ENCODE measurements at regions not wholly inside any gene's neighbourhood (a gene's known extent, or its start where the extent isn't known, plus 50 kb on each side); places are given as distances from the start of the nearest gene placed in this dataset.

DNA sequence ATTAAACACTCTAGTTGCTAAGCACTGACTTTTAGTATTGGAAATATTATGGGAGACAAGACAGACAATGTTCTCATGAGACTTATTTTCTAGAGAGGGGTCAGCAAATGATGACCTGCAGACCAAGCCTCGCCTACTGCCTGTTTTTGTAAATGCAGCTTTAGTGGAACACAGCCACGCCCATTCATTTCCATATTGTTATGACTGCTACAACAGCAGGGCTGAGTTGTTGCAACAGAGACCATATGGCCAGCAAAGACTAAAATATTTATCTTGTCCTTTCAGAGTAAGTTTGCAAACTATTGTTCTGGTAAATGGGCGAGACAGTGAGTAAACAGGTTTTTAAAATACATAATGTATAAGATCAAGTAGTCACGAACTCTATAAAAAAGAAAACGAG is 570.2 kb downstream of the NTRK3 start:
- H2AFZ ChIP-seq (ENCODE audit: low read length) = no peak overlapping the region
- H3K4me1 ChIP-seq (replicated peaks in 1 of 4; ENCODE audit: control insufficient read depth in 3 of 4, insufficient read depth in 4 of 4, low read length in 3 of 4) = no peaks in the 10 kb centered on the region
- H4K91ac ChIP-seq (replicated peaks; ENCODE audit: insufficient read length, low read length) = no peak overlapping the region
- TF ChIP-seq NRF1 (IDR thresholded peaks at IDR 0.05; ENCODE audit: low read depth, low read length) (no peak), NANOG (IDR thresholded peaks at IDR 0.05; ENCODE audit: insufficient read depth, low read depth, low read length, poor library complexity, severe bottlenecking) (no peak), JUN (IDR thresholded peaks at IDR 0.05; ENCODE audit: low read depth, low read length) (no peak), TEAD4 (IDR thresholded peaks at IDR 0.05; ENCODE audit: low read depth, low read length) (no peak), EGR1 (IDR thresholded peaks at IDR 0.05; ENCODE audit: borderline replicate concordance, low read depth, low read length) (no peak), SP1 (IDR thresholded peaks at IDR 0.05; ENCODE audit: low read depth, low read length) (no peak)
- no peaks in the 10 kb centered on the region for H3K9me3 ChIP-seq (ENCODE audit: insufficient read depth in 2 of 2, low read depth in 1 of 2, low read length in 1 of 2)
- H2AK5ac ChIP-seq (ENCODE audit: low read depth, low read length) = no peak overlapping the region
- ChIA-PET CTCF (ENCODE audit: partially characterized antibody) (interaction anchor here (0.9 to 2.5 kb wide), 3 partner anchors 13 to 91 kb away, joined by 3 to 7 read pairs (median 4); no protein-coding TSS in a partner anchor), POLR2A (ENCODE audit: partially characterized antibody) (no interaction called here)
- H2BK5ac ChIP-seq (ENCODE audit: low read depth, low read length) = no peak overlapping the region
- H3K79me1 ChIP-seq (ENCODE audit: low read depth, low read length) = no peaks in the 10 kb centered on the region
- H2BK15ac ChIP-seq (ENCODE audit: low read length) = no peak overlapping the region
- H3K9ac ChIP-seq (replicated peaks in 1 of 4; ENCODE audit: extremely low read depth in 1 of 4, low read depth in 3 of 4, low read length in 3 of 4) = no peak overlapping the region
- no peak overlapping the region for H3K18ac ChIP-seq (ENCODE audit: extremely low read depth, low read length)
- no peak for FAIRE-seq
- no peak overlapping the region for H3K4me3 ChIP-seq (ENCODE audit: extremely low read depth in 1 of 4, insufficient read depth in 2 of 4, low read depth in 3 of 4, low read length in 4 of 4)
- H3K36me3 ChIP-seq (ENCODE audit: control insufficient read depth in 2 of 4, insufficient read depth in 4 of 4, low read length in 3 of 4) = no peaks in the 10 kb centered on the region
- DNase-seq (ENCODE audit: low read depth in 1 of 2, low spot score in 2 of 2) = no peak
- H3K4me2 ChIP-seq (ENCODE audit: insufficient read depth in 1 of 2, low read depth in 2 of 2, low read length in 2 of 2) = no peak overlapping the region
- WGBS, 2 experiments (ENCODE audit: extremely low coverage in 1 of 2, insufficient coverage in 1 of 2, insufficient read length in 1 of 2, insufficient replicate concordance in 2 of 2, low coverage in 1 of 2, low lambda C conversion rate in 2 of 2, missing lambda C conversion rate in 1 of 2) = 90% methylated on average over 5 of the region's 5 CpGs; no CpG with 5 or more reads in 1 of the 2 experiments
- H3K4ac ChIP-seq (replicated peaks; ENCODE audit: insufficient read length, low read depth, low read length) = no peak overlapping the region
- no peaks in the 10 kb centered on the region for H4K20me1 ChIP-seq (replicated peaks in 1 of 2; ENCODE audit: control insufficient read depth in 1 of 2, insufficient read depth in 2 of 2, low read length in 2 of 2)
- no peaks in the 10 kb centered on the region for H3K79me2 ChIP-seq (ENCODE audit: control insufficient read depth in 1 of 2, insufficient read depth in 2 of 2, low read length in 2 of 2)
- H2BK20ac ChIP-seq (ENCODE audit: low read length) = no peak overlapping the region
- no peaks in the 10 kb centered on the region for H3K27me3 ChIP-seq (replicated peaks in 1 of 4; ENCODE audit: control insufficient read depth in 3 of 4, extremely low read depth in 1 of 4, insufficient read depth in 3 of 4, low read length in 3 of 4)
- no peak overlapping the region for H2BK120ac ChIP-seq (replicated peaks; ENCODE audit: low read depth, low read length)
- H2BK12ac ChIP-seq (ENCODE audit: low read depth, low read length) = no peak overlapping the region
- H3K14ac ChIP-seq (ENCODE audit: insufficient read length) = no peak overlapping the region
- no peak overlapping the region for H3K27ac ChIP-seq (ENCODE audit: low read depth, low read length)
- no peak overlapping the region for H3K56ac ChIP-seq (replicated peaks; ENCODE audit: insufficient read length, low read depth, low read length)
- no peak overlapping the region for H4K8ac ChIP-seq (ENCODE audit: extremely low read depth, insufficient read depth, low read length)
- H3K23me2 ChIP-seq (ENCODE audit: low read depth, low read length) = no peaks in the 10 kb centered on the region; the same call in 1 of the 2 replicates
- H3K23ac ChIP-seq (ENCODE audit: insufficient read length) = no peak overlapping the region
- H4K5ac ChIP-seq (ENCODE audit: insufficient read length, low read depth, low read length) = no peak overlapping the region
